Urinary bladder (tissue), 3 donors: ENCODE measurements at regions not wholly inside any gene's neighbourhood (a gene's known extent, or its start where the extent isn't known, plus 50 kb on each side); places are given as distances from the start of the nearest gene placed in this dataset.

ENCODE experiments used
- DNase-seq: peaks from one replicate; pipeline ENCODE4 v3.0.0-alpha.2; 2015; ENCODE audit errors: extremely low spot score
- H3K27ac ChIP-seq: one replicate; pipeline ENCODE4 v1.5.1; 2013; ENCODE audit warnings: low read depth, mild to moderate bottlenecking, moderate library complexity
- H3K36me3 ChIP-seq: one replicate; pipeline ENCODE4 v1.6.1; 2013; ENCODE audit warnings: mild to moderate bottlenecking, moderate library complexity; ENCODE audit not compliant: insufficient read depth
- H3K4me1 ChIP-seq: one replicate; pipeline ENCODE4 v1.6.1; 2013; ENCODE audit warnings: mild to moderate bottlenecking, moderate library complexity; ENCODE audit not compliant: insufficient read depth
- H3K4me3 ChIP-seq: one replicate; pipeline ENCODE4 v1.5.1; 2013; ENCODE audit warnings: low read depth, low read length
- WGBS: extraction: QIAGEN DNeasy Blood & Tissue Kit; methylation state at CpG from one replicate; pipeline ENCODE4 v1.1.7; 2013; 5-methylcytosine and 5-hydroxymethylcytosine counted together
- donor health status: healthy with polysubstance abuse.
- donor health status: healthy.

GRCh38 chr5:56343988-56344387, 110.9 kb upstream of the ANKRD55 start:
- 96% methylated on average over 2 of the region's 2 CpGs for WGBS
- Histone ChIP-seq H3K4me1 (no peaks in the 10 kb centered on the region), H3K27ac (no peak overlapping the region), H3K4me3 (no peak overlapping the region), H3K36me3 (no peaks in the 10 kb centered on the region)
- DNase-seq, result no peak

- Histone ChIP-seq H3K27ac (no peak overlapping the region), H3K36me3 (no peaks in the 10 kb centered on the region), H3K4me3 (no peak overlapping the region), H3K4me1 (no peaks in the 10 kb centered on the region)
- 96% methylated on average over 3 of the region's 3 CpGs for WGBS
- no peak for DNase-seq
These were observed 109.5 kb upstream of the ANKRD55 start for GRCh38 chr5:56342616-56343015.

GRCh38 chr5:56340196-56340980, 107.3 kb upstream of the ANKRD55 start:
- Histone ChIP-seq H3K4me1 (no peaks in the 10 kb centered on the region), H3K36me3 (no peaks in the 10 kb centered on the region), H3K27ac (no peak overlapping the region), H3K4me3 (no peak overlapping the region)
- WGBS, result 77% methylated on average over 3 of the region's 3 CpGs
- DNase-seq, result no peak

- no peak for DNase-seq
- no peaks in the 10 kb centered on the region for H3K36me3 ChIP-seq
- no peak overlapping the region for H3K27ac ChIP-seq
- no peak overlapping the region for H3K4me3 ChIP-seq
- no peaks in the 10 kb centered on the region for H3K4me1 ChIP-seq
- WGBS, result 92% methylated on average over 4 of the region's 4 CpGs
These were observed 106.6 kb upstream of the ANKRD55 start for GRCh38 chr5:56339732-56340131.

GRCh38 chr5:56337715-56338319, 104.7 kb upstream of the ANKRD55 start:
- no peak for DNase-seq
- Histone ChIP-seq H3K4me3 (no peak overlapping the region), H3K36me3 (no peaks in the 10 kb centered on the region), H3K4me1 (no peaks in the 10 kb centered on the region), H3K27ac (no peak overlapping the region)
- 91% methylated on average over 5 of the region's 5 CpGs for WGBS

GRCh38 chr5:56335212-56335611, 102.1 kb upstream of the ANKRD55 start:
- no peak overlapping the region for H3K27ac ChIP-seq
- H3K4me1 ChIP-seq, result no peaks in the 10 kb centered on the region

GRCh38 chr5:56330806-56331205, 97.7 kb upstream of the ANKRD55 start:
- DNase-seq, result no peak
- H3K4me3 ChIP-seq, result no peak overlapping the region
- WGBS, result 91% methylated on average over 1 of the region's 1 CpG
- H3K36me3 ChIP-seq, result no peaks in the 10 kb centered on the region
- H3K4me1 ChIP-seq, result no peaks in the 10 kb centered on the region
- H3K27ac ChIP-seq, result no peak overlapping the region

More at GRCh38 chr5:56335212-56335611, 102.1 kb upstream of the ANKRD55 start:
- no peak for DNase-seq
- Histone ChIP-seq H3K4me3 (no peak overlapping the region), H3K36me3 (no peaks in the 10 kb centered on the region)

- 88% methylated on average over 2 of the region's 2 CpGs for WGBS
- DNase-seq, result no peak
- Histone ChIP-seq H3K36me3 (no peaks in the 10 kb centered on the region), H3K4me1 (no peaks in the 10 kb centered on the region), H3K4me3 (no peak overlapping the region), H3K27ac (no peak overlapping the region)
These were observed 97.0 kb upstream of the ANKRD55 start for GRCh38 chr5:56330167-56330566.

GRCh38 chr5:56329652-56330051, 96.5 kb upstream of the ANKRD55 start:
- no peak overlapping the region for H3K27ac ChIP-seq
- H3K36me3 ChIP-seq, result no peaks in the 10 kb centered on the region
- WGBS, result 93% methylated on average over 3 of the region's 3 CpGs
- no peak overlapping the region for H3K4me3 ChIP-seq
- H3K4me1 ChIP-seq, result no peaks in the 10 kb centered on the region
- DNase-seq, result no peak

GRCh38 chr5:56328753-56329560, 95.8 kb upstream of the ANKRD55 start:
- DNase-seq, result no peak
- WGBS, result 76% methylated on average over 3 of the region's 3 CpGs
- no peaks in the 10 kb centered on the region for H3K36me3 ChIP-seq
- no peaks in the 10 kb centered on the region for H3K4me1 ChIP-seq
- no peak overlapping the region for H3K4me3 ChIP-seq
- no peak overlapping the region for H3K27ac ChIP-seq

- Histone ChIP-seq H3K4me3 (no peak overlapping the region), H3K4me1 (no peaks in the 10 kb centered on the region), H3K27ac (no peak overlapping the region), H3K36me3 (no peaks in the 10 kb centered on the region)
- no peak for DNase-seq
- 78% methylated on average over 6 of the region's 6 CpGs for WGBS
These were observed 94.7 kb upstream of the ANKRD55 start for GRCh38 chr5:56327809-56328208.

GRCh38 chr5:56326770-56327169, 93.6 kb upstream of the ANKRD55 start:
- no peaks in the 10 kb centered on the region for H3K36me3 ChIP-seq
- no peaks in the 10 kb centered on the region for H3K4me1 ChIP-seq
- H3K27ac ChIP-seq, result no peak overlapping the region
- DNase-seq, result no peak
- no peak overlapping the region for H3K4me3 ChIP-seq
- WGBS, result 98% methylated on average over 3 of the region's 3 CpGs

- Histone ChIP-seq H3K36me3 (no peaks in the 10 kb centered on the region), H3K27ac (no peak overlapping the region), H3K4me1 (no peaks in the 10 kb centered on the region), H3K4me3 (no peak overlapping the region)
- no peak for DNase-seq
These were observed 93.0 kb upstream of the ANKRD55 start for GRCh38 chr5:56326116-56326515.

GRCh38 chr5:56325039-56325438, 91.9 kb upstream of the ANKRD55 start:
- Histone ChIP-seq H3K36me3 (no peaks in the 10 kb centered on the region), H3K4me3 (no peak overlapping the region), H3K27ac (no peak overlapping the region), H3K4me1 (no peaks in the 10 kb centered on the region)
- 94% methylated on average over 2 of the region's 2 CpGs for WGBS
- DNase-seq, result no peak
